NCI-H510A treated with DMSO at 0.1 percent for 48 hours (cell line): ENCODE measurements at regions not wholly inside any gene's neighbourhood (a gene's known extent, or its start where the extent isn't known, plus 50 kb on each side); places are given as distances from the start of the nearest gene placed in this dataset.
A peak's percentile ranks its signal among the peaks of the same experiment; 100 is the strongest.

Experiments used
- DNase-seq: peaks from one replicate; lab custom pipeline; 2025; lab: John Stamatoyannopoulos, UW

- DNase-seq: no peak
These were observed 87.2 kb upstream of the POU3F1 start for GRCh38 chr1:38133756-38134155.

GRCh38 chr1:38133304-38133703 lies 86.7 kb upstream of the POU3F1 start:
- DNase-seq: no peak

GRCh38 chr1:38132681-38133080 lies 86.1 kb upstream of the POU3F1 start:
- DNase-seq: no peak

GRCh38 chr1:38131024-38131585 lies 84.5 kb upstream of the POU3F1 start:
- DNase-seq: no peak

- DNase-seq: no peak
These were observed 83.4 kb upstream of the POU3F1 start for GRCh38 chr1:38129971-38130370.

GRCh38 chr1:38129473-38129872 lies 82.9 kb upstream of the POU3F1 start:
- no peak for DNase-seq

GRCh38 chr1:38128926-38129453 lies 82.4 kb upstream of the POU3F1 start:
- DNase-seq: no peak

- no peak for DNase-seq
These were observed 81.9 kb upstream of the POU3F1 start for GRCh38 chr1:38128511-38128910.

GRCh38 chr1:38127428-38127827 lies 80.8 kb upstream of the POU3F1 start:
- no peak for DNase-seq

- DNase-seq: no peak
These were observed 80.4 kb upstream of the POU3F1 start for GRCh38 chr1:38126970-38127369.

- no peak for DNase-seq
These were observed 79.4 kb upstream of the POU3F1 start for GRCh38 chr1:38125837-38126520.

GRCh38 chr1:38125016-38125415 lies 78.4 kb upstream of the POU3F1 start:
- DNase-seq: no peak

GRCh38 chr1:38123356-38124135 lies 77.0 kb upstream of the POU3F1 start:
- DNase-seq: no peak

GRCh38 chr1:38121231-38121680 lies 74.7 kb upstream of the POU3F1 start:
- DNase-seq: no peak

GRCh38 chr1:38120552-38121230 lies 74.1 kb upstream of the POU3F1 start:
- DNase-seq: no peak

GRCh38 chr1:38118976-38119375 lies 72.4 kb upstream of the POU3F1 start:
- DNase-seq: peak; percentile 62

- DNase-seq: no peak
These were observed 70.9 kb upstream of the POU3F1 start for GRCh38 chr1:38117444-38117887.

GRCh38 chr1:38115682-38116202 lies 69.1 kb upstream of the POU3F1 start:
- DNase-seq: no peak

GRCh38 chr1:38115226-38115625 lies 68.6 kb upstream of the POU3F1 start:
- DNase-seq: no peak

- DNase-seq: no peak
These were observed 67.8 kb upstream of the POU3F1 start for GRCh38 chr1:38114241-38115026.

- DNase-seq: no peak
These were observed 66.6 kb upstream of the POU3F1 start for GRCh38 chr1:38113159-38113666.
